ENCODE measurements at regions not wholly inside any gene's neighbourhood (a gene's known extent, or its start where the extent isn't known, plus 50 kb on each side); places are given as distances from the start of the nearest gene placed in this dataset.

DNA sequence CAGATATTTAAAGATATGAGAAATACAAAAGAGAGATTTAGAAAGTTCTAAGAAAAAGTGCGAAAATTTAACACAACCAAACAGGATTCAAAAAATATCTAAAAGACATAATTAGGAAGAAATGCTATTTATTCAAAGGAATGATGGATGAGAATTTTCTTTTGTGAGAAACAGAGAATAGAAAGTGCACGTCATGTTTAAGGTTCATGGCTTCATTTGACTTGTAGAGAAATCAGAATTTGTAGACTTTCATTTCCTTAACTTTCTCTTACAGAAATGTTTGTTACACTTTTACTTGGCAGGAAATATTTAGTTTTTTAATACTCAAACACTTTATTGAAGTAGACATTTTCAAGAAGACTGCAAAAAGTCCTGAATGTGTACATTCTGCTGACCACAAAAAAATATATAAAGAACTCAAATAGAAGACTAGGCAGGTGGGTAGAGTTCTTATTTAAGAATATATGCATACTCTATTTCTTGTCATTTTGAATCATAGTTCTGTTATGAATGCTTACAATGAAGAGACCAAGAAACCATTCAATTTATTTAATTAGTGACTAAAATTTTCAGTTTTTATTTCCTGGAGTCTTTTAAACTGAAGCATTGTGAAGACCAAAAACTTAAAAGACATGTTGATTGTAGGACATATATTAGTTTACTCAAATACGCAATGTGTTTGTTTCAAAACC, 710.5 kb upstream of the HS3ST5 start:
- TF ChIP-seq, protein P1, sequence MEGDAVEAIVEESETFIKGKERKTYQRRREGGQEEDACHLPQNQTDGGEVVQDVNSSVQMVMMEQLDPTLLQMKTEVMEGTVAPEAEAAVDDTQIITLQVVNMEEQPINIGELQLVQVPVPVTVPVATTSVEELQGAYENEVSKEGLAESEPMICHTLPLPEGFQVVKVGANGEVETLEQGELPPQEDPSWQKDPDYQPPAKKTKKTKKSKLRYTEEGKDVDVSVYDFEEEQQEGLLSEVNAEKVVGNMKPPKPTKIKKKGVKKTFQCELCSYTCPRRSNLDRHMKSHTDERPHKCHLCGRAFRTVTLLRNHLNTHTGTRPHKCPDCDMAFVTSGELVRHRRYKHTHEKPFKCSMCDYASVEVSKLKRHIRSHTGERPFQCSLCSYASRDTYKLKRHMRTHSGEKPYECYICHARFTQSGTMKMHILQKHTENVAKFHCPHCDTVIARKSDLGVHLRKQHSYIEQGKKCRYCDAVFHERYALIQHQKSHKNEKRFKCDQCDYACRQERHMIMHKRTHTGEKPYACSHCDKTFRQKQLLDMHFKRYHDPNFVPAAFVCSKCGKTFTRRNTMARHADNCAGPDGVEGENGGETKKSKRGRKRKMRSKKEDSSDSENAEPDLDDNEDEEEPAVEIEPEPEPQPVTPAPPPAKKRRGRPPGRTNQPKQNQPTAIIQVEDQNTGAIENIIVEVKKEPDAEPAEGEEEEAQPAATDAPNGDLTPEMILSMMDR (IDR thresholded peaks at IDR 0.05; ENCODE audit: low read depth, low read length): no peak
- no peak overlapping the region for H3K4me3 ChIP-seq (ENCODE audit: low read depth, low read length)
- DNase-seq (ENCODE audit: low read depth, low spot score): no peak
- in situ Hi-C loops (cut with HindIII; ENCODE audit: low sequenced_read_pairs): no loop called here

DNA sequence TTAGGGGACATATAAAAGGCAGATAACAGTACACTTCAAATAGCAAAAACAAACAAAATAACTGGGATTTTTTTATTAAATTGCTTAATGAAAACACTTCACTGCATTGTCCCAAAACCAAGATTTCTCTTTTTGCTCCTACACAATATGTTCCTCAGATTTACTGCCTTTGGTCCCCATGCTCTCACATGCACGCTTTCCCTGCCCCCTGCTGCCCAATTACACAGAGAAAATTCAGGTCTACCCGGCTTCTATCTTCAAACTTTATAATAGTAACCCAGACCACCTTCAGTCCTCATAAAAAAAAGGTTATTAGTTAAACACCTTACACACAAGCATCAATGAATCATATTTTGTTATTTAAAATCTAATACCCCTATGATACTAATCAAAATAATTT, 673.8 kb upstream of the HS3ST5 start:
- in situ Hi-C loops (cut with HindIII; ENCODE audit: low sequenced_read_pairs): no loop called here
- DNase-seq (ENCODE audit: low read depth, low spot score): no peak
- H3K4me3 ChIP-seq (ENCODE audit: low read depth, low read length): no peak overlapping the region
- TF ChIP-seq, protein P1 (IDR thresholded peaks at IDR 0.05; ENCODE audit: low read depth, low read length): no peak

DNA sequence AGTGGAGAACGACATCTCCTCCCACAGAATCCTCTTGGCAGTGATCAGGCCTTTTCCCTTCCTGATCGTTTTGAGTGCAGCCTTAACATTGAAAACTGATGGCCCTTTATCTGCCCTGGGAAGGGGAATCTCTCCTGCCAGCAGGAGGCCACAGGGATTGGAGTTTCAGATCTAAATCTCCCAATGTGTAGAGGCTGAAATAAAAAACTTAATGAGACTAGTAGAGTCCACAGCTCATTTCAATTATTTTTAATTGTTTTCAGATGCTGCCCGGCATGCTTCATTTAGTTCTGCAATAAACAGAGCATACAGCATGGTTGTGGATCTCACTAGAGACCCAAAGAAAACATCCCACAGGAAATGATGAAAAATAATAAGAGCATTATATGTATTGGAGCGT, 662.2 kb upstream of the HS3ST5 start:
- TF ChIP-seq, protein P1 (IDR thresholded peaks at IDR 0.05; ENCODE audit: low read depth, low read length): no peak
- no peak for DNase-seq (ENCODE audit: low read depth, low spot score)
- H3K4me3 ChIP-seq (ENCODE audit: low read depth, low read length): no peak overlapping the region
- in situ Hi-C loops (cut with HindIII; ENCODE audit: low sequenced_read_pairs): no loop called here

DNA sequence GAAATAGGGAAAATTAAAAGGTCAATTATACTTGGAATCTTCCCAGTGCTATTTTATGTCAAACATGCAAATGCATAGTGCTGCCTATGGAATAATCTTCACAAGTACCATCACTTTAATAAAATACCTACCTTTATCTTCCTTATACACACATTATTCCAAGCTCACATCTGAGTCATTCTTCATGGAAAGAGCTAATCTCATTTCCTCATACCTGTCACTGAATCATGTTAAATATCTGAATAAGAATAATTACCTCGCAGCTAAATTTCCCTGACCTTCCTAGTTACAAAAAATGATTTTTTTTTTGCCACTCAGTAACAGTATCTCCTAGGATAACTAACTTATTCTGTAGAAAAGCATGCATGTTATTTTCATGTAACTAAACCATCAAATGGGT, 661.4 kb upstream of the HS3ST5 start:
- TF ChIP-seq, protein P1 (IDR thresholded peaks at IDR 0.05; ENCODE audit: low read depth, low read length): no peak

DNA sequence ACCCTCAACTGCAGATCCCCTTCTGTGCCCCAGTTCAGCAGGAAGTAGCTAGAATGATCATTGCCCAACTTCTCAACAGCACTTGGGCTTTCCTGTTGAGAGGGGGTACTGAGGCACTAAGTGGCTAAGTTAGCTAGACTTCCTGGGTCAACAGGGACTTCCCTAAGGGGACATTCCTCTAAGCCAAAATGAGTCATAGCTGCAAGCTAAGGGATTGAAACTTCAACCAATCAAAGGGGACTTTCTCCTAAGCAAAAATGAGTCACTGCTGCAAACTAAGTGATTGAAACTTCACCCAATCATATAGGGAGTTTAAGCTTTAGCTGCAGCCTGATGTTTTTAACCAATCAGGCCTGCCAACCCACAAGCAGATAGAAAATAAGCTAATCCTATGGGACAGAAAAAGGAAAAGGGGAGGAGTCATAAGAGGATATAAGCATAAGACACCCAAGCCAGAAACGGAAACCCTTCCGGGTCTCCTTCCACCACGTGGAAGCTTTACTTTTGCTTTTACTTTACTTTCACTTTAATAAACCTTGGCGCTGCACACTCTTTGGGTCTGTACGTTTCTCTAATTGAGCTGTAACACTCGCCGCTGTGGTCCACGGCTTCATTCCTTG, 659.0 kb upstream of the HS3ST5 start:
- DNase-seq (ENCODE audit: low read depth, low spot score): no peak
- in situ Hi-C loops (cut with HindIII; ENCODE audit: low sequenced_read_pairs): no loop called here
- H3K4me3 ChIP-seq (ENCODE audit: low read depth, low read length): no peak overlapping the region
- TF ChIP-seq, protein P1 (IDR thresholded peaks at IDR 0.05; ENCODE audit: low read depth, low read length): no peak

More for the DNA sequence above, 661.4 kb upstream of the HS3ST5 start:
- no peak for DNase-seq (ENCODE audit: low read depth, low spot score)
- in situ Hi-C loops (cut with HindIII; ENCODE audit: low sequenced_read_pairs): no loop called here
- H3K4me3 ChIP-seq (ENCODE audit: low read depth, low read length): no peak overlapping the region

DNA sequence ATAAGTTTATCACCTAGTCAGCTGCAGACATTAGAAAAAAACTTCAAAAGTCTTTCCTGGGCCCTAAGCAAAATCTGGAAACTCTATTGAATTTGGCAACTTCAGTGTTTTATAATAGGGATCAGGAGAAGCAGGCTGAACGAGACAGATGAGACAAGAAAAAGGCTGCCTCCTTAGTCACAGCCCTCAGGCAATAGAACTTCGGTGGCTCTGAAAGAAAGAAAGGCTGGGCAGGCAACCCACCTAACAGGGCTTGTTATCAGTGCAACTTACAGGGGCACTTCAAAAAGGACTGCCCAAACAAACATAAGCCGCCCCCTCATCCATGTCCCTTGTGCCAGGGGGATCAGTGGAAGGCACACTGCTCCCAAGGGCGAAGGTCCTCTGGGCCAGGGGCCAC, 657.9 kb upstream of the HS3ST5 start:
- TF ChIP-seq, protein P1 (IDR thresholded peaks at IDR 0.05; ENCODE audit: low read depth, low read length): no peak
- DNase-seq (ENCODE audit: low read depth, low spot score): no peak
- in situ Hi-C loops (cut with HindIII; ENCODE audit: low sequenced_read_pairs): no loop called here
- H3K4me3 ChIP-seq (ENCODE audit: low read depth, low read length): no peak overlapping the region

Data from astrocyte of the spinal cord (primary cell).